ENCODE measurements at regions not wholly inside any gene's neighbourhood (a gene's known extent, or its start where the extent isn't known, plus 50 kb on each side); places are given as distances from the start of the nearest gene placed in this dataset.

DNA sequence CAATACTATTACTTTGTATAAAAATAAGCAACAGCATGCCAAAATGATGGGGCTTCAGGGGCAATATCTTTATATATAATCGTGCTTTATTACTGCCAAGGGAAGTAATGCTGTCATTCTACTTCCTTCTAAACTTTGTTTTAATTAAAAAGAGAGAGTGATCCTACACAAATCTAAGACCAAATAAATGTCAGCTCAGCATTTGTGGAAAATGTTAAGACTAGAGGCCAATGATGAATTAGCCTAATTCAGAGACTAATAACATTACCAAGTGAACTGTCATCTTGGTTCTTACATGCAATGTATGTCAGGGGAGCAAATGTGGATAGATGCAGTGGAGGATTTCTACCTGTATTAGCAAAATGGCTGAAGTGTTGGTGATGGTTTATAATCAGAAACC, 166.4 kb upstream of the PTCHD1 start:
- TF ChIP-seq EZH2 (IDR thresholded peaks at IDR 0.05; ENCODE audit: borderline replicate concordance, low read depth, low read length, severe bottlenecking): no peak
- TF ChIP-seq, protein P1, sequence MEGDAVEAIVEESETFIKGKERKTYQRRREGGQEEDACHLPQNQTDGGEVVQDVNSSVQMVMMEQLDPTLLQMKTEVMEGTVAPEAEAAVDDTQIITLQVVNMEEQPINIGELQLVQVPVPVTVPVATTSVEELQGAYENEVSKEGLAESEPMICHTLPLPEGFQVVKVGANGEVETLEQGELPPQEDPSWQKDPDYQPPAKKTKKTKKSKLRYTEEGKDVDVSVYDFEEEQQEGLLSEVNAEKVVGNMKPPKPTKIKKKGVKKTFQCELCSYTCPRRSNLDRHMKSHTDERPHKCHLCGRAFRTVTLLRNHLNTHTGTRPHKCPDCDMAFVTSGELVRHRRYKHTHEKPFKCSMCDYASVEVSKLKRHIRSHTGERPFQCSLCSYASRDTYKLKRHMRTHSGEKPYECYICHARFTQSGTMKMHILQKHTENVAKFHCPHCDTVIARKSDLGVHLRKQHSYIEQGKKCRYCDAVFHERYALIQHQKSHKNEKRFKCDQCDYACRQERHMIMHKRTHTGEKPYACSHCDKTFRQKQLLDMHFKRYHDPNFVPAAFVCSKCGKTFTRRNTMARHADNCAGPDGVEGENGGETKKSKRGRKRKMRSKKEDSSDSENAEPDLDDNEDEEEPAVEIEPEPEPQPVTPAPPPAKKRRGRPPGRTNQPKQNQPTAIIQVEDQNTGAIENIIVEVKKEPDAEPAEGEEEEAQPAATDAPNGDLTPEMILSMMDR (IDR thresholded peaks at IDR 0.05; ENCODE audit: borderline replicate concordance, extremely low read depth, low read length, poor library complexity, severe bottlenecking): no peak
- no peak overlapping the region for H3K27ac ChIP-seq (ENCODE audit: low read length)
- ATAC-seq (ENCODE audit: insufficient read depth, low read depth) (no peak), DNase-seq (no peak)
- no peaks in the 10 kb centered on the region for H3K79me2 ChIP-seq (ENCODE audit: insufficient read depth, low read length)
- no peaks in the 10 kb centered on the region for H3K9me3 ChIP-seq (ENCODE audit: insufficient read depth, low read length, severe bottlenecking)
- H3K4me1 ChIP-seq (ENCODE audit: insufficient read depth, low read length): no peaks in the 10 kb centered on the region
- H3K36me3 ChIP-seq (ENCODE audit: insufficient read depth, low read length): no peaks in the 10 kb centered on the region
- H3K4me2 ChIP-seq (ENCODE audit: insufficient read depth, low read length): no peak overlapping the region
- H3K27me3 ChIP-seq (ENCODE audit: insufficient read depth, low read length, poor library complexity): no peaks in the 10 kb centered on the region
- no peak overlapping the region for H3K4me3 ChIP-seq (ENCODE audit: low read depth in 1 of 2, low read length in 2 of 2)
- H4K20me1 ChIP-seq (ENCODE audit: insufficient read depth, low read length): no peaks in the 10 kb centered on the region
- no peak overlapping the region for H3K9ac ChIP-seq (ENCODE audit: low read depth, low read length)
- no peak overlapping the region for H2AFZ ChIP-seq (ENCODE audit: low read depth, low read length)

DNA sequence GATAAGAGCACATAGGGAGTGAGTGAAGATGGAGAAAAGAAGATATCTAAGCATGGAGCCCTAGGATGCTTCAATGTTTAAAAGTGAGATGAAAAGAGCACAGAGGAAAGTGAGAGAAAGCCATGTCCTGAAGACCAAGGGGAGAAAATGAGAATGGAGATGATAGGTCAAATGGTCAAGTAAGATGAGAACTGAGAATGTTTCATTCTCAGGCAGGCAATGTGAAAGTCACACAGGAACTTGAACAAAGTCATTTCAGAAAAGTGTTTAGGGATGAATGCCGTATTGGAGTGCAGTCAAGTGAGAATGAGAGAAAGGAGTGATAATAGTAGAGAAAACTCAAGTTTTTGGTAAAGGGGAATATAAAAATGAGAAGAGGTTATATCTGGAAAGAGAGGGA, 148.7 kb upstream of the PTCHD1 start:
- H3K79me2 ChIP-seq (ENCODE audit: insufficient read depth, low read length): no peaks in the 10 kb centered on the region
- no peak for ATAC-seq (ENCODE audit: insufficient read depth, low read depth)

DNA sequence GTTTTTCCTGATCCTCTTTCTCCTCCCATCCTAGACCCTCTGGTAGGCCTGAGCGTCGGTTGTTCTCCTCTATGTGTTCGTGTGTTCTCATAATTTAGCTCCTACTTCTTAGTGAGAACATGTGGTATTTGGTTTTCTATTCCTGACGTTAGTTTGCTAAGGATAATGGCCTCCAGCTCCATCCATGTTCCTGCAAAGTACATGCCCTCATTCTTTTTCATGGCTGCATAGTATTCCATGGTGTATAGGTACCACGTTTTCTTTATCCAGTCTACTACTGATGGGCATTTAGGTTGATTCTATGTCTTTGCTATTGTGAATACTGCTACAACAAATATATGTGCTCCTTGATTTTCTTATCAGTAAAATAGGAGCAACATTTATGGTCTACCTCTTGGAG, 146.8 kb upstream of the PTCHD1 start:
- Histone ChIP-seq H3K4me3 (ENCODE audit: low read depth in 1 of 2, low read length in 2 of 2) (no peak overlapping the region), H3K4me2 (ENCODE audit: insufficient read depth, low read length) (no peak overlapping the region), H4K20me1 (ENCODE audit: insufficient read depth, low read length) (no peaks in the 10 kb centered on the region), H3K9me3 (ENCODE audit: insufficient read depth, low read length, severe bottlenecking) (no peaks in the 10 kb centered on the region), H3K4me1 (ENCODE audit: insufficient read depth, low read length) (no peaks in the 10 kb centered on the region), H3K79me2 (ENCODE audit: insufficient read depth, low read length) (no peaks in the 10 kb centered on the region), H3K9ac (ENCODE audit: low read depth, low read length) (no peak overlapping the region), H3K36me3 (ENCODE audit: insufficient read depth, low read length) (no peaks in the 10 kb centered on the region), H2AFZ (ENCODE audit: low read depth, low read length) (no peak overlapping the region), H3K27me3 (ENCODE audit: insufficient read depth, low read length, poor library complexity) (no peaks in the 10 kb centered on the region), H3K27ac (ENCODE audit: low read length) (no peak overlapping the region)
- TF ChIP-seq, protein P1 (IDR thresholded peaks at IDR 0.05; ENCODE audit: borderline replicate concordance, extremely low read depth, low read length, poor library complexity, severe bottlenecking): no peak
- TF ChIP-seq EZH2 (IDR thresholded peaks at IDR 0.05; ENCODE audit: borderline replicate concordance, low read depth, low read length, severe bottlenecking): no peak
- DNase-seq (no peak), ATAC-seq (ENCODE audit: insufficient read depth, low read depth) (no peak)

More for the DNA sequence above, 148.7 kb upstream of the PTCHD1 start:
- Histone ChIP-seq H3K4me1 (ENCODE audit: insufficient read depth, low read length) (no peaks in the 10 kb centered on the region), H3K36me3 (ENCODE audit: insufficient read depth, low read length) (no peaks in the 10 kb centered on the region), H3K9ac (ENCODE audit: low read depth, low read length) (no peak overlapping the region), H2AFZ (ENCODE audit: low read depth, low read length) (no peak overlapping the region), H3K27me3 (ENCODE audit: insufficient read depth, low read length, poor library complexity) (no peaks in the 10 kb centered on the region), H4K20me1 (ENCODE audit: insufficient read depth, low read length) (no peaks in the 10 kb centered on the region), H3K27ac (ENCODE audit: low read length) (no peak overlapping the region), H3K4me2 (ENCODE audit: insufficient read depth, low read length) (no peak overlapping the region), H3K9me3 (ENCODE audit: insufficient read depth, low read length, severe bottlenecking) (no peaks in the 10 kb centered on the region), H3K4me3 (ENCODE audit: low read depth in 1 of 2, low read length in 2 of 2) (no peak overlapping the region)
- DNase-seq: no peak
- TF ChIP-seq, protein P1 (IDR thresholded peaks at IDR 0.05; ENCODE audit: borderline replicate concordance, extremely low read depth, low read length, poor library complexity, severe bottlenecking): no peak
- no peak for TF ChIP-seq EZH2 (IDR thresholded peaks at IDR 0.05; ENCODE audit: borderline replicate concordance, low read depth, low read length, severe bottlenecking)

Data from DND-41 (cell line).